DND-41 (cell line): ENCODE measurements at regions not wholly inside any gene's neighbourhood (a gene's known extent, or its start where the extent isn't known, plus 50 kb on each side); places are given as distances from the start of the nearest gene placed in this dataset.

ENCODE experiments used
- ATAC-seq: fragments of 200-7000 bp; cut with Tn5 transposase; 3 replicates; pipeline ENCODE4 v1.9.1; 2021; ENCODE audit warnings: low read depth; ENCODE audit not compliant: insufficient read depth
- DNase-seq: peaks from one replicate; pipeline ENCODE4 v3.0.0-alpha.2; 2020
- H2AFZ ChIP-seq: 2 replicates; pipeline ENCODE4 v1.6.0; 2012; ENCODE audit warnings: low read depth, low read length
- H3K27ac ChIP-seq: 2 replicates; pipeline ENCODE4 v1.5.1; 2012; ENCODE audit warnings: low read length, inconsistent platforms
- H3K27me3 ChIP-seq: fragments of 200-600 bp; sonication (generic); 2 replicates; pipeline ENCODE4 v1.6.0; 2012; ENCODE audit warnings: low read length, mild to moderate bottlenecking, inconsistent platforms; ENCODE audit not compliant: insufficient read depth, poor library complexity
- H3K36me3 ChIP-seq: 2 replicates; pipeline ENCODE4 v1.5.1; 2012; ENCODE audit warnings: low read length, inconsistent platforms; ENCODE audit not compliant: insufficient read depth
- H3K4me1 ChIP-seq: 2 replicates; pipeline ENCODE4 v1.5.1; 2012; ENCODE audit warnings: mild to moderate bottlenecking, low read length; ENCODE audit not compliant: insufficient read depth
- H3K4me2 ChIP-seq: 2 replicates; pipeline ENCODE4 v1.6.0; 2012; ENCODE audit warnings: mild to moderate bottlenecking, moderate library complexity, low read length, inconsistent platforms; ENCODE audit not compliant: insufficient read depth
- H3K4me3 ChIP-seq, 2 experiments: fragments of 200-600 bp in 1 of 2; shearing (Covaris generic) in 1 of 2; 2 replicates each; pipeline ENCODE4 v1.5.1; 2012 to 2016; ENCODE audit warnings: inconsistent platforms in 2 of 2, low read length in 2 of 2, mild to moderate bottlenecking in 2 of 2, low read depth in 1 of 2, moderate library complexity in 1 of 2
- H3K79me2 ChIP-seq: 2 replicates; pipeline ENCODE4 v1.6.0; 2012; ENCODE audit warnings: low read length, inconsistent platforms; ENCODE audit not compliant: insufficient read depth
- H3K9ac ChIP-seq: 2 replicates; pipeline ENCODE4 v1.6.0; 2012; ENCODE audit warnings: low read depth, mild to moderate bottlenecking, inconsistent platforms, low read length, moderate library complexity
- H3K9me3 ChIP-seq: 2 replicates; pipeline ENCODE4 v1.5.1; 2012; ENCODE audit warnings: low read length, moderate library complexity, mild to moderate bottlenecking, inconsistent platforms; ENCODE audit not compliant: insufficient read depth, severe bottlenecking
- H4K20me1 ChIP-seq: 2 replicates; pipeline ENCODE4 v1.6.0; 2012; ENCODE audit warnings: low read length; ENCODE audit not compliant: insufficient read depth
- EZH2 ChIP-seq: IDR thresholded peaks from 3 replicates; pipeline ENCODE4 v1.6.1; 2012; ENCODE audit warnings: borderline replicate concordance, low read depth, mild to moderate bottlenecking, moderate library complexity, low read length, inconsistent platforms; ENCODE audit not compliant: severe bottlenecking
- TF ChIP-seq, protein P1 (sequence below): IDR thresholded peaks from 2 replicates; pipeline ENCODE4 v1.5.1; 2012; ENCODE audit warnings: borderline replicate concordance, low read length, moderate library complexity, mild to moderate bottlenecking; ENCODE audit not compliant: poor library complexity, severe bottlenecking; ENCODE audit errors: extremely low read depth

- Histone ChIP-seq H3K79me2 (no peaks in the 10 kb centered on the region), H3K27me3 (peaks cover 8% of the 10 kb centered on the region), H3K4me2 (no peak overlapping the region), H3K9me3 (no peaks in the 10 kb centered on the region), H3K9ac (no peak overlapping the region), H2AFZ (no peak overlapping the region), H3K36me3 (no peaks in the 10 kb centered on the region), H3K4me1 (no peaks in the 10 kb centered on the region), H4K20me1 (no peaks in the 10 kb centered on the region), H3K4me3 (no peak overlapping the region), H3K27ac (no peak overlapping the region)
- no peak for TF ChIP-seq EZH2
- TF ChIP-seq, protein P1, sequence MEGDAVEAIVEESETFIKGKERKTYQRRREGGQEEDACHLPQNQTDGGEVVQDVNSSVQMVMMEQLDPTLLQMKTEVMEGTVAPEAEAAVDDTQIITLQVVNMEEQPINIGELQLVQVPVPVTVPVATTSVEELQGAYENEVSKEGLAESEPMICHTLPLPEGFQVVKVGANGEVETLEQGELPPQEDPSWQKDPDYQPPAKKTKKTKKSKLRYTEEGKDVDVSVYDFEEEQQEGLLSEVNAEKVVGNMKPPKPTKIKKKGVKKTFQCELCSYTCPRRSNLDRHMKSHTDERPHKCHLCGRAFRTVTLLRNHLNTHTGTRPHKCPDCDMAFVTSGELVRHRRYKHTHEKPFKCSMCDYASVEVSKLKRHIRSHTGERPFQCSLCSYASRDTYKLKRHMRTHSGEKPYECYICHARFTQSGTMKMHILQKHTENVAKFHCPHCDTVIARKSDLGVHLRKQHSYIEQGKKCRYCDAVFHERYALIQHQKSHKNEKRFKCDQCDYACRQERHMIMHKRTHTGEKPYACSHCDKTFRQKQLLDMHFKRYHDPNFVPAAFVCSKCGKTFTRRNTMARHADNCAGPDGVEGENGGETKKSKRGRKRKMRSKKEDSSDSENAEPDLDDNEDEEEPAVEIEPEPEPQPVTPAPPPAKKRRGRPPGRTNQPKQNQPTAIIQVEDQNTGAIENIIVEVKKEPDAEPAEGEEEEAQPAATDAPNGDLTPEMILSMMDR, result no peak
- ATAC-seq (no peak), DNase-seq (no peak)
These were observed 187.8 kb upstream of the HNRNPA3 start for GRCh38 chr2:177024765-177025164.

DNA sequence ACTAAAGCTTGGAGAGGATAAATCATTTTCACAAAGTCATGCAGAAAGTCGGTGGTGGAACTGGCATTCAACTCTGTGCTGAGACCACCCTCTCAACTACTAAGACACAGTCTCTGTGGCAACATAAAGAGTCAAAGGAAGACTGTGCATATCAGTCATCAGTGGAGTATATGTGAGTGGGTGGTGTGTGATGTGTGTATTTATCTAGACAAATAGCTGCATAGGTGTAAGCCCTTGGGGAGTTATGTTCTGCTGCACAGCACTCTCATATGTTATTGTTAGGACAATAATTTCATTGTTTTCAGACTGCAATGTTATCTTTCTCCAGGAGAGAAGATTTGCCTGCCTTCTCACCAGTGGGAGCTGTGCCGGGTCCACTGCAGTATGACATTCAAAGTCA is 186.3 kb upstream of the HNRNPA3 start:
- Histone ChIP-seq H3K9ac (no peak overlapping the region), H3K27ac (no peak overlapping the region), H3K4me1 (no peaks in the 10 kb centered on the region), H3K4me2 (no peak overlapping the region), H3K79me2 (no peaks in the 10 kb centered on the region), H3K9me3 (no peaks in the 10 kb centered on the region), H2AFZ (no peak overlapping the region), H3K27me3 (peaks cover 8% of the 10 kb centered on the region), H3K36me3 (no peaks in the 10 kb centered on the region), H4K20me1 (no peaks in the 10 kb centered on the region), H3K4me3 (no peak overlapping the region)
- ATAC-seq, result no peak
- no peak for TF ChIP-seq EZH2
- TF ChIP-seq, protein P1, result no peak
- no peak for DNase-seq

DNA sequence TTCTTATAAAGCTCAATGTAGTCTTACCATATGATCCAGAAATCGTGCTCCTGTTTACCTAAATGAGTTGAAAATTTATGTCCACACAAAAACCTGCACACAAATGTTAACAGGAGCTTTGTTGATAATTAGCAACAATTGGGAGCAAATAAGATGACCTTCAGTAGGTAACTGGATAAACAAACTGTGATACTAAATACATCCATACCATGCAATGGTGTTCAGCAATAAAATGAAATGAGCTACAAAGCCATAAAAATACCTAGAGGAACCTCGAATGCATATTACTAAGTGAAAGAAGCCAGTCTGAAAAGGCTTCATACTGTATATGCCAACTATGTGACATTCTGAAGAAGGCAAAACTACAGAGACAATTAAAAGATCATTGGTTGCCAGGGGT is 185.6 kb upstream of the HNRNPA3 start:
- H3K4me2 ChIP-seq, result no peak overlapping the region
- no peak overlapping the region for H2AFZ ChIP-seq
- H3K9me3 ChIP-seq, result no peaks in the 10 kb centered on the region
- no peaks in the 10 kb centered on the region for H3K36me3 ChIP-seq
- no peaks in the 10 kb centered on the region for H3K79me2 ChIP-seq
- H3K4me3 ChIP-seq, result no peak overlapping the region
- no peak for DNase-seq
- TF ChIP-seq EZH2, result no peak
- TF ChIP-seq, protein P1, result no peak
- ATAC-seq, result no peak
- H3K4me1 ChIP-seq, result no peaks in the 10 kb centered on the region
- H3K9ac ChIP-seq, result no peak overlapping the region
- H3K27ac ChIP-seq, result no peak overlapping the region
- H3K27me3 ChIP-seq, result peaks cover 14% of the 10 kb centered on the region
- no peaks in the 10 kb centered on the region for H4K20me1 ChIP-seq

DNA sequence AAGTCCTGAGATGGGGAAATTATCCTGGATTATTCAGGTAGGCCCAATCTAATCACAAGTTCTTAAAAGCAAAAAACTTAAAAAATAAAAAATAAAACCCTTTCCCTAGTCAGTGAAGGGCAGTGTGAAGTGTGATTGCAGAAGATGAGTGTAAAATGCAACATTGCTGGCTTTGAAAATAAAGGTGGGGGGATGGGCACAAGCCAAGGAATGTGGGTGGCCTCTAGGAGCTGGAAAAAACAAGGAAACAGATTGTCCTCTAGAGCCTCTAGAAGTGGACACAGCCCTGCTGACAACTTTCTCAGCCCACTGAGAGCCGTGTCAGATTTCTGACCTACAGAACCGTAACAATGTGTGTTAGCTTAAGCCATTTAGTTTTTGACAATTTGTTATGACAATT is 184.3 kb upstream of the HNRNPA3 start:
- Histone ChIP-seq H3K27me3 (peaks cover 16% of the 10 kb centered on the region), H3K36me3 (no peaks in the 10 kb centered on the region), H3K9ac (no peak overlapping the region), H3K4me2 (no peak overlapping the region), H3K4me3 (no peak overlapping the region), H3K79me2 (no peaks in the 10 kb centered on the region), H2AFZ (no peak overlapping the region), H3K27ac (no peak overlapping the region), H3K4me1 (no peaks in the 10 kb centered on the region), H3K9me3 (no peaks in the 10 kb centered on the region), H4K20me1 (no peaks in the 10 kb centered on the region)
- DNase-seq (no peak), ATAC-seq (no peak)
- TF ChIP-seq, protein P1, result no peak
- TF ChIP-seq EZH2, result no peak
